ENCODE measurements at regions not wholly inside any gene's neighbourhood (a gene's known extent, or its start where the extent isn't known, plus 50 kb on each side); places are given as distances from the start of the nearest gene placed in this dataset.

- H3K36me3 ChIP-seq (ENCODE audit: control insufficient read depth in 4 of 4, insufficient read depth in 3 of 4, low read depth in 1 of 4, low read length in 3 of 4) = no peaks in the 10 kb centered on the region
These were observed 302.6 kb upstream of the NRSN1 start for GRCh38 chr6:23823421-23823820.

More at GRCh38 chr6:23823421-23823820, 302.6 kb upstream of the NRSN1 start:
- Histone ChIP-seq H3K9me3 (ENCODE audit: control insufficient read depth in 4 of 4, low read length in 3 of 4) (no peaks in the 10 kb centered on the region), H3K4me3 (ENCODE audit: low read depth in 1 of 3, low read length in 3 of 3) (no peak overlapping the region), H3K9ac (ENCODE audit: low read depth in 1 of 2, low read length in 2 of 2) (no peak overlapping the region), H3K27me3 (ENCODE audit: control insufficient read depth in 4 of 4, insufficient read depth in 4 of 4, low read length in 3 of 4) (no peaks in the 10 kb centered on the region), H3K27ac (ENCODE audit: low read depth in 1 of 2, low read length in 2 of 2) (no peak overlapping the region), H3K4me1 (ENCODE audit: control insufficient read depth in 4 of 4, insufficient read depth in 4 of 4, low read length in 3 of 4) (no peaks in the 10 kb centered on the region)
- TF ChIP-seq NR2F2 (IDR thresholded peaks at IDR 0.05) (no peak), FOXA1 (IDR thresholded peaks at IDR 0.05) (no peak), ATF3 (IDR thresholded peaks at IDR 0.05) (no peak), YY1 (IDR thresholded peaks at IDR 0.05) (no peak), JUND (IDR thresholded peaks at IDR 0.05) (no peak), TAF1 (conservative IDR thresholded peaks at IDR 0.05) (no peak), EGR1 (IDR thresholded peaks at IDR 0.05; ENCODE audit: low read depth in 2 of 2) (no peak), HNF4G (IDR thresholded peaks at IDR 0.05) (no peak), ZBTB33 (IDR thresholded peaks at IDR 0.05) (no peak), REST (IDR thresholded peaks at IDR 0.05) (no peak), SP1 (IDR thresholded peaks at IDR 0.05) (no peak), HNF4A (conservative IDR thresholded peaks at IDR 0.05) (no peak), FOXA2 (IDR thresholded peaks at IDR 0.05) (no peak), MAX (IDR thresholded peaks at IDR 0.05) (no peak), GABPA (IDR thresholded peaks at IDR 0.05 in 1 of 2, conservative IDR thresholded peaks at IDR 0.05 in 1 of 2) (no peak), CTCF (IDR thresholded peaks at IDR 0.05; ENCODE audit: low read depth, low read length, missing input control) (no peak), RXRA (IDR thresholded peaks at IDR 0.05) (no peak), RAD21 (IDR thresholded peaks at IDR 0.05) (no peak)
- 51% methylated on average over 1 of the region's 1 CpG for WGBS
- DNase-seq (ENCODE audit: low spot score) = no peak
